Liver (tissue), 8 donors: ENCODE measurements at regions not wholly inside any gene's neighbourhood (a gene's known extent, or its start where the extent isn't known, plus 50 kb on each side); places are given as distances from the start of the nearest gene placed in this dataset.

Experiments used
- DNase-seq: peaks from one replicate; pipeline ENCODE4 v3.0.0-alpha.2; 2017; ENCODE audit warnings: low spot score
- H3K27ac ChIP-seq, 2 donors: one replicate each; pipeline ENCODE4 v1.7.0; 2013; ENCODE audit warnings: inconsistent platforms in 2 of 2, low read length in 2 of 2, control low read depth in 1 of 2, low read depth in 1 of 2, mild to moderate bottlenecking in 1 of 2
- H3K27me3 ChIP-seq, 4 donors: one replicate each; pipeline versions ENCODE4 v1.6.1 to v1.7.0; 2013; ENCODE audit warnings: low read length in 3 of 4, inconsistent platforms in 1 of 4, mild to moderate bottlenecking in 1 of 4, moderate library complexity in 1 of 4; ENCODE audit not compliant: control insufficient read depth in 4 of 4, insufficient read depth in 4 of 4
- H3K36me3 ChIP-seq, 4 donors: one replicate each; pipeline versions ENCODE4 v1.6.1 to v1.7.0; 2013; ENCODE audit warnings: low read length in 3 of 4, mild to moderate bottlenecking in 3 of 4, low read depth in 1 of 4, moderate library complexity in 1 of 4; ENCODE audit not compliant: control insufficient read depth in 4 of 4, insufficient read depth in 3 of 4
- H3K4me1 ChIP-seq, 4 donors: one replicate each; pipeline versions ENCODE4 v1.6.1 to v1.7.0; 2013; ENCODE audit warnings: low read length in 3 of 4, mild to moderate bottlenecking in 3 of 4, moderate library complexity in 1 of 4; ENCODE audit not compliant: control insufficient read depth in 4 of 4, insufficient read depth in 4 of 4
- H3K4me3 ChIP-seq, 3 donors: one replicate each; pipeline versions ENCODE4 v1.6.1 to v1.7.0; 2013; ENCODE audit warnings: low read length in 3 of 3, control low read depth in 1 of 3, low read depth in 1 of 3, mild to moderate bottlenecking in 1 of 3
- H3K9ac ChIP-seq, 2 donors: one replicate each; pipeline ENCODE4 v1.7.0; 2013; ENCODE audit warnings: low read length in 2 of 2, mild to moderate bottlenecking in 2 of 2, moderate library complexity in 2 of 2, control low read depth in 1 of 2, low read depth in 1 of 2
- H3K9me3 ChIP-seq, 4 donors: one replicate each; pipeline versions ENCODE4 v1.6.1 to v1.7.0; 2013; ENCODE audit warnings: low read length in 3 of 4; ENCODE audit not compliant: control insufficient read depth in 4 of 4
- ATF3 ChIP-seq: IDR thresholded peaks from 2 replicates; pipeline ENCODE4 v1.6.1; 2016; ENCODE audit warnings: antibody characterized with exemption
- EGR1 ChIP-seq, 2 donors: IDR thresholded peaks; 2 replicates each; pipeline ENCODE4 v1.6.1; 2016 to 2018; ENCODE audit warnings: antibody characterized with exemption in 2 of 2, low read depth in 2 of 2
- FOXA1 ChIP-seq: IDR thresholded peaks from 2 replicates; pipeline ENCODE4 v1.6.1; 2016; ENCODE audit warnings: antibody characterized with exemption
- FOXA2 ChIP-seq: IDR thresholded peaks from 2 replicates; pipeline ENCODE4 v1.6.1; 2016; ENCODE audit warnings: antibody characterized with exemption
- GABPA ChIP-seq, 2 donors: IDR thresholded peaks in 1 of 2; conservative IDR thresholded peaks in 1 of 2; 2 replicates each; pipeline ENCODE4 v1.6.1; 2016; ENCODE audit warnings: antibody characterized with exemption in 2 of 2, mild to moderate bottlenecking in 1 of 2, moderate library complexity in 1 of 2
- HNF4A ChIP-seq, 2 donors: conservative IDR thresholded peaks; 2 replicates each; pipeline ENCODE4 v1.6.1; 2016; ENCODE audit warnings: antibody characterized with exemption in 2 of 2, mild to moderate bottlenecking in 2 of 2
- HNF4G ChIP-seq: IDR thresholded peaks from 2 replicates; pipeline ENCODE4 v1.6.1; 2016; ENCODE audit warnings: antibody characterized with exemption
- JUND ChIP-seq, 2 donors: IDR thresholded peaks; 2 replicates each; pipeline ENCODE4 v1.6.1; 2016; ENCODE audit warnings: antibody characterized with exemption in 2 of 2
- NR2F2 ChIP-seq: IDR thresholded peaks from 2 replicates; pipeline ENCODE4 v1.6.1; 2016; ENCODE audit warnings: antibody characterized with exemption
- RAD21 ChIP-seq, 2 donors: IDR thresholded peaks; 2 replicates each; pipeline ENCODE4 v1.6.1; 2016; ENCODE audit warnings: antibody characterized with exemption in 2 of 2, mild to moderate bottlenecking in 2 of 2
- RXRA ChIP-seq, 2 donors: IDR thresholded peaks; 2 replicates each; pipeline ENCODE4 v1.6.1; 2017 to 2018; ENCODE audit warnings: antibody characterized with exemption in 2 of 2, mild to moderate bottlenecking in 1 of 2
- SP1 ChIP-seq: IDR thresholded peaks from 2 replicates; pipeline ENCODE4 v1.6.1; 2018; ENCODE audit warnings: antibody characterized with exemption, mild to moderate bottlenecking
- TAF1 ChIP-seq: conservative IDR thresholded peaks from 2 replicates; pipeline ENCODE4 v1.6.1; 2016; ENCODE audit warnings: antibody characterized with exemption, mild to moderate bottlenecking
- YY1 ChIP-seq: IDR thresholded peaks from 2 replicates; pipeline ENCODE4 v1.6.1; 2016; ENCODE audit warnings: antibody characterized with exemption, mild to moderate bottlenecking
- WGBS: extraction: QIAGEN DNeasy Blood & Tissue Kit; methylation state at CpG from one replicate; pipeline ENCODE4 v1.1.7; 2013; 5-methylcytosine and 5-hydroxymethylcytosine counted together
- TF ChIP-seq, protein P1 (sequence below): IDR thresholded peaks from 2 replicates; pipeline ENCODE4 v1.6.1; 2016; ENCODE audit warnings: antibody characterized with exemption
- TF ChIP-seq, protein P2 (sequence below): IDR thresholded peaks from 2 replicates; pipeline ENCODE4 v1.6.1; 2016; ENCODE audit warnings: antibody characterized with exemption
- TF ChIP-seq, protein P3 (sequence below): fragments of 150-350 bp; IDR thresholded peaks from 2 replicates; pipeline ENCODE4 v1.5.1; 2017; ENCODE audit warnings: improper control_type of control experiment, low read depth, low read length; ENCODE audit not compliant: missing input control
- TF ChIP-seq, protein P4 (sequence below): IDR thresholded peaks from 2 replicates; pipeline ENCODE4 v1.6.1; 2016; ENCODE audit warnings: antibody characterized with exemption, mild to moderate bottlenecking
- donor health status: healthy.
- donor health status: healthy.
- donor health status: healthy.
- donor health status: healthy.
- donor health status: healthy.

DNA sequence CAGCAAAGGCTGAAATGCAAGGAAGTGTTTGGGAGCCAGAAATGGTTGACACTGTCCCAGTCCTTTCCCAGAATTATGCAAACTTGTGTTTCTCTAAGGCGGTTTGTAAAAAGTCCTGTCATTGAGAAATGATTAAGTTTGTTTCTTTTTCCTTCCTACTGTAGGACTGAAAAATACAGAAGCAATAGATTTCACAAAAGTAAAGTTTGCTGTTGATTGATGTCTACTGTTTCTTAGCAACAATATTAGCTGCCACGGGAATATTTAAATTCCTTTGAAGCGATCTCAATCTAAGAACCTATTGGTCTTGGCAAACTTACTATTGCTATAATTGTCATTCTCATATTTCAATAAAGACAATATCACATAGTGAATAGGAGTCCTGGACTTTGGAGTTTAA lies 100.7 kb upstream of the IL12A start:
- no peak for TF ChIP-seq RAD21 (IDR thresholded peaks at IDR 0.05)
- TF ChIP-seq, protein P1, sequence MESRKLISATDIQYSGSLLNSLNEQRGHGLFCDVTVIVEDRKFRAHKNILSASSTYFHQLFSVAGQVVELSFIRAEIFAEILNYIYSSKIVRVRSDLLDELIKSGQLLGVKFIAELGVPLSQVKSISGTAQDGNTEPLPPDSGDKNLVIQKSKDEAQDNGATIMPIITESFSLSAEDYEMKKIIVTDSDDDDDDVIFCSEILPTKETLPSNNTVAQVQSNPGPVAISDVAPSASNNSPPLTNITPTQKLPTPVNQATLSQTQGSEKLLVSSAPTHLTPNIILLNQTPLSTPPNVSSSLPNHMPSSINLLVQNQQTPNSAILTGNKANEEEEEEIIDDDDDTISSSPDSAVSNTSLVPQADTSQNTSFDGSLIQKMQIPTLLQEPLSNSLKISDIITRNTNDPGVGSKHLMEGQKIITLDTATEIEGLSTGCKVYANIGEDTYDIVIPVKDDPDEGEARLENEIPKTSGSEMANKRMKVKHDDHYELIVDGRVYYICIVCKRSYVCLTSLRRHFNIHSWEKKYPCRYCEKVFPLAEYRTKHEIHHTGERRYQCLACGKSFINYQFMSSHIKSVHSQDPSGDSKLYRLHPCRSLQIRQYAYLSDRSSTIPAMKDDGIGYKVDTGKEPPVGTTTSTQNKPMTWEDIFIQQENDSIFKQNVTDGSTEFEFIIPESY = no peak
- no peak for TF ChIP-seq YY1
- TF ChIP-seq ATF3 = no peak
- TF ChIP-seq HNF4A (conservative IDR thresholded peaks at IDR 0.05) = no peak
- no peak for TF ChIP-seq FOXA1
- no peak for TF ChIP-seq FOXA2
- no peak for TF ChIP-seq NR2F2
- no peak for TF ChIP-seq GABPA (IDR thresholded peaks at IDR 0.05 in 1 of 2, conservative IDR thresholded peaks at IDR 0.05 in 1 of 2)
- TF ChIP-seq TAF1 = no peak
- TF ChIP-seq, protein P2, sequence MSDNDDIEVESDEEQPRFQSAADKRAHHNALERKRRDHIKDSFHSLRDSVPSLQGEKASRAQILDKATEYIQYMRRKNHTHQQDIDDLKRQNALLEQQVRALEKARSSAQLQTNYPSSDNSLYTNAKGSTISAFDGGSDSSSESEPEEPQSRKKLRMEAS = no peak
- no peak for TF ChIP-seq EGR1 (IDR thresholded peaks at IDR 0.05; ENCODE audit: low read depth in 2 of 2)
- no peak for TF ChIP-seq HNF4G
- Histone ChIP-seq H3K27ac (no peak overlapping the region), H3K27me3 (no peaks in the 10 kb centered on the region), H3K9me3 (no peaks in the 10 kb centered on the region), H3K36me3 (peaks cover 0 to 7% (median 3%) of the 10 kb centered on the region in 4 donors), H3K4me3 (no peak overlapping the region), H3K9ac (no peak overlapping the region), H3K4me1 (no peaks in the 10 kb centered on the region)
- WGBS = 84% methylated on average over 3 of the region's 3 CpGs
- no peak for DNase-seq

DNA sequence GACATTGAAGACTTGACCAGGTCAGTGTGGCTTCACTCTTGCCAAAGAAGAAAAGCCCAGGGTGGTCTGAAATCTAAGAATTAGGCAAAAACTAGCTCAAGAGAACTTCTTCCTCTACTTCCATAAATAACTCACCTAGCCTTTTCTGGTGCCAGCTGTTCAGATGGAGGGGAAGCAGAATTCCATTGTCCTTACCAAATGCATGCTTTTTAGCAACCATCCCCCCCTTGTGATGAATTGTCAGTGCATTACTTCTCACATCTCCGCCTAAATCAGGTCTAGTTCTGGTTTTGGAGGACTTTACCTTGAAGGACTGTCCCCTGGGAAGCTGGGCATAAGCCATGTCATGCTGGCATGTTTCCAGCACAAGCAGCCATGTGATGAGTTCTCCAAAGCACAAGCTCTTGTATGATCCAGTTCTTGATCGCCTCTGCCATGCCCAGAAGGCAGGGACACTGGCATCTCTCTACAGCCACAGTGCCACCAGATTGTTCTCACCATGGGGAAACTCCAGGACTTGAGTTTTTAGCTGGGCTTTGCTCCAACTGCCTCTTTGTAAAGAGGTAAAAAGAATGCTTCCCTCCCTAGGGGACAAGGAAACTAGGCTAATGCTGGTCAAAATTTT lies 96.4 kb upstream of the IL12A start:
- Histone ChIP-seq H3K9me3 (no peaks in the 10 kb centered on the region), H3K27ac (no peak overlapping the region)
- WGBS = 91% methylated on average over 2 of the region's 2 CpGs

More for the DNA sequence above, 96.4 kb upstream of the IL12A start:
- Histone ChIP-seq H3K27me3 (no peaks in the 10 kb centered on the region), H3K9ac (no peak overlapping the region), H3K36me3 (peaks cover 0 to 9% (median 3%) of the 10 kb centered on the region in 4 donors), H3K4me1 (no peaks in the 10 kb centered on the region), H3K4me3 (no peak overlapping the region)
- no peak for DNase-seq
- TF ChIP-seq ATF3 = no peak
- no peak for TF ChIP-seq RAD21 (IDR thresholded peaks at IDR 0.05)
- no peak for TF ChIP-seq YY1
- TF ChIP-seq JUND (IDR thresholded peaks at IDR 0.05) = no peak
- no peak for TF ChIP-seq EGR1 (IDR thresholded peaks at IDR 0.05; ENCODE audit: low read depth in 2 of 2)
- TF ChIP-seq, protein P3, sequence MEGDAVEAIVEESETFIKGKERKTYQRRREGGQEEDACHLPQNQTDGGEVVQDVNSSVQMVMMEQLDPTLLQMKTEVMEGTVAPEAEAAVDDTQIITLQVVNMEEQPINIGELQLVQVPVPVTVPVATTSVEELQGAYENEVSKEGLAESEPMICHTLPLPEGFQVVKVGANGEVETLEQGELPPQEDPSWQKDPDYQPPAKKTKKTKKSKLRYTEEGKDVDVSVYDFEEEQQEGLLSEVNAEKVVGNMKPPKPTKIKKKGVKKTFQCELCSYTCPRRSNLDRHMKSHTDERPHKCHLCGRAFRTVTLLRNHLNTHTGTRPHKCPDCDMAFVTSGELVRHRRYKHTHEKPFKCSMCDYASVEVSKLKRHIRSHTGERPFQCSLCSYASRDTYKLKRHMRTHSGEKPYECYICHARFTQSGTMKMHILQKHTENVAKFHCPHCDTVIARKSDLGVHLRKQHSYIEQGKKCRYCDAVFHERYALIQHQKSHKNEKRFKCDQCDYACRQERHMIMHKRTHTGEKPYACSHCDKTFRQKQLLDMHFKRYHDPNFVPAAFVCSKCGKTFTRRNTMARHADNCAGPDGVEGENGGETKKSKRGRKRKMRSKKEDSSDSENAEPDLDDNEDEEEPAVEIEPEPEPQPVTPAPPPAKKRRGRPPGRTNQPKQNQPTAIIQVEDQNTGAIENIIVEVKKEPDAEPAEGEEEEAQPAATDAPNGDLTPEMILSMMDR = no peak
- TF ChIP-seq FOXA1 = no peak
- no peak for TF ChIP-seq HNF4G
- TF ChIP-seq, protein P4, sequence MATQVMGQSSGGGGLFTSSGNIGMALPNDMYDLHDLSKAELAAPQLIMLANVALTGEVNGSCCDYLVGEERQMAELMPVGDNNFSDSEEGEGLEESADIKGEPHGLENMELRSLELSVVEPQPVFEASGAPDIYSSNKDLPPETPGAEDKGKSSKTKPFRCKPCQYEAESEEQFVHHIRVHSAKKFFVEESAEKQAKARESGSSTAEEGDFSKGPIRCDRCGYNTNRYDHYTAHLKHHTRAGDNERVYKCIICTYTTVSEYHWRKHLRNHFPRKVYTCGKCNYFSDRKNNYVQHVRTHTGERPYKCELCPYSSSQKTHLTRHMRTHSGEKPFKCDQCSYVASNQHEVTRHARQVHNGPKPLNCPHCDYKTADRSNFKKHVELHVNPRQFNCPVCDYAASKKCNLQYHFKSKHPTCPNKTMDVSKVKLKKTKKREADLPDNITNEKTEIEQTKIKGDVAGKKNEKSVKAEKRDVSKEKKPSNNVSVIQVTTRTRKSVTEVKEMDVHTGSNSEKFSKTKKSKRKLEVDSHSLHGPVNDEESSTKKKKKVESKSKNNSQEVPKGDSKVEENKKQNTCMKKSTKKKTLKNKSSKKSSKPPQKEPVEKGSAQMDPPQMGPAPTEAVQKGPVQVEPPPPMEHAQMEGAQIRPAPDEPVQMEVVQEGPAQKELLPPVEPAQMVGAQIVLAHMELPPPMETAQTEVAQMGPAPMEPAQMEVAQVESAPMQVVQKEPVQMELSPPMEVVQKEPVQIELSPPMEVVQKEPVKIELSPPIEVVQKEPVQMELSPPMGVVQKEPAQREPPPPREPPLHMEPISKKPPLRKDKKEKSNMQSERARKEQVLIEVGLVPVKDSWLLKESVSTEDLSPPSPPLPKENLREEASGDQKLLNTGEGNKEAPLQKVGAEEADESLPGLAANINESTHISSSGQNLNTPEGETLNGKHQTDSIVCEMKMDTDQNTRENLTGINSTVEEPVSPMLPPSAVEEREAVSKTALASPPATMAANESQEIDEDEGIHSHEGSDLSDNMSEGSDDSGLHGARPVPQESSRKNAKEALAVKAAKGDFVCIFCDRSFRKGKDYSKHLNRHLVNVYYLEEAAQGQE = no peak
- TF ChIP-seq GABPA (IDR thresholded peaks at IDR 0.05 in 1 of 2, conservative IDR thresholded peaks at IDR 0.05 in 1 of 2) = no peak
- TF ChIP-seq, protein P2 = no peak
- no peak for TF ChIP-seq NR2F2
- no peak for TF ChIP-seq SP1
- TF ChIP-seq RXRA (IDR thresholded peaks at IDR 0.05) = no peak
- no peak for TF ChIP-seq FOXA2
- TF ChIP-seq TAF1 = no peak
- no peak for TF ChIP-seq HNF4A (conservative IDR thresholded peaks at IDR 0.05)
